ENCODE measurements at regions not wholly inside any gene's neighbourhood (a gene's known extent, or its start where the extent isn't known, plus 50 kb on each side); places are given as distances from the start of the nearest gene placed in this dataset.

- no peaks in the 10 kb centered on the region for H3K27me3 ChIP-seq (ENCODE audit: control insufficient read depth, insufficient read depth, low read length)
- no peak for DNase-seq
- no peaks in the 10 kb centered on the region for H3K36me3 ChIP-seq (ENCODE audit: control insufficient read depth, insufficient read depth, low read length)
- H3K9me3 ChIP-seq (ENCODE audit: control insufficient read depth, low read depth, low read length) = no peaks in the 10 kb centered on the region
- 72% methylated on average over 2 of the region's 3 CpGs for WGBS (ENCODE audit: insufficient coverage, low lambda C conversion rate)
- H3K4me1 ChIP-seq (ENCODE audit: control insufficient read depth, insufficient read depth, low read length) = no peaks in the 10 kb centered on the region
- no peak overlapping the region for H3K4me3 ChIP-seq (ENCODE audit: low read length)
- H3K27ac ChIP-seq (ENCODE audit: low read length) = no peak overlapping the region
Observed at GRCh38 chr5:19175776-19176570, 812.0 kb downstream of the CDH18 start.

GRCh38 chr5:19179571-19179970 lies 808.4 kb downstream of the CDH18 start:
- no peak for DNase-seq
- H3K4me1 ChIP-seq (ENCODE audit: control insufficient read depth, insufficient read depth, low read length) = no peaks in the 10 kb centered on the region
- WGBS (ENCODE audit: insufficient coverage, low lambda C conversion rate) = no CpG with 5 or more reads among the region's 1 CpG
- H3K36me3 ChIP-seq (ENCODE audit: control insufficient read depth, insufficient read depth, low read length) = no peaks in the 10 kb centered on the region
- no peak overlapping the region for H3K4me3 ChIP-seq (ENCODE audit: low read length)
- H3K27ac ChIP-seq (ENCODE audit: low read length) = no peak overlapping the region
- H3K9me3 ChIP-seq (ENCODE audit: control insufficient read depth, low read depth, low read length) = no peaks in the 10 kb centered on the region
- H3K27me3 ChIP-seq (ENCODE audit: control insufficient read depth, insufficient read depth, low read length) = no peaks in the 10 kb centered on the region

GRCh38 chr5:19189176-19189575 lies 798.8 kb downstream of the CDH18 start:
- no peaks in the 10 kb centered on the region for H3K27me3 ChIP-seq (ENCODE audit: control insufficient read depth, insufficient read depth, low read length)
- H3K9me3 ChIP-seq (ENCODE audit: control insufficient read depth, low read depth, low read length) = no peaks in the 10 kb centered on the region
- H3K36me3 ChIP-seq (ENCODE audit: control insufficient read depth, insufficient read depth, low read length) = no peaks in the 10 kb centered on the region
- H3K4me1 ChIP-seq (ENCODE audit: control insufficient read depth, insufficient read depth, low read length) = no peaks in the 10 kb centered on the region
- DNase-seq = no peak
- H3K27ac ChIP-seq (ENCODE audit: low read length) = no peak overlapping the region
- 63% methylated on average over 1 of the region's 2 CpGs for WGBS (ENCODE audit: insufficient coverage, low lambda C conversion rate)
- H3K4me3 ChIP-seq (ENCODE audit: low read length) = no peak overlapping the region

GRCh38 chr5:19193631-19194030 lies 794.4 kb downstream of the CDH18 start:
- Histone ChIP-seq H3K27me3 (ENCODE audit: control insufficient read depth, insufficient read depth, low read length) (no peaks in the 10 kb centered on the region), H3K9me3 (ENCODE audit: control insufficient read depth, low read depth, low read length) (no peaks in the 10 kb centered on the region), H3K4me3 (ENCODE audit: low read length) (no peak overlapping the region), H3K36me3 (ENCODE audit: control insufficient read depth, insufficient read depth, low read length) (no peaks in the 10 kb centered on the region), H3K4me1 (ENCODE audit: control insufficient read depth, insufficient read depth, low read length) (no peaks in the 10 kb centered on the region), H3K27ac (ENCODE audit: low read length) (no peak overlapping the region)
- WGBS (ENCODE audit: insufficient coverage, low lambda C conversion rate) = 100% methylated on average over 1 of the region's 2 CpGs
- DNase-seq = no peak

- no peak overlapping the region for H3K27ac ChIP-seq (ENCODE audit: low read length)
- H3K36me3 ChIP-seq (ENCODE audit: control insufficient read depth, insufficient read depth, low read length) = no peaks in the 10 kb centered on the region
- no peak for DNase-seq
- no peaks in the 10 kb centered on the region for H3K27me3 ChIP-seq (ENCODE audit: control insufficient read depth, insufficient read depth, low read length)
- H3K9me3 ChIP-seq (ENCODE audit: control insufficient read depth, low read depth, low read length) = no peaks in the 10 kb centered on the region
- no peaks in the 10 kb centered on the region for H3K4me1 ChIP-seq (ENCODE audit: control insufficient read depth, insufficient read depth, low read length)
- no peak overlapping the region for H3K4me3 ChIP-seq (ENCODE audit: low read length)
Observed at GRCh38 chr5:19196631-19197030, 791.4 kb downstream of the CDH18 start.

- no peak for DNase-seq
- H3K9me3 ChIP-seq (ENCODE audit: control insufficient read depth, low read depth, low read length) = no peaks in the 10 kb centered on the region
- no peaks in the 10 kb centered on the region for H3K4me1 ChIP-seq (ENCODE audit: control insufficient read depth, insufficient read depth, low read length)
- no peaks in the 10 kb centered on the region for H3K36me3 ChIP-seq (ENCODE audit: control insufficient read depth, insufficient read depth, low read length)
- WGBS (ENCODE audit: insufficient coverage, low lambda C conversion rate) = no CpG with 5 or more reads among the region's 6 CpGs
- no peaks in the 10 kb centered on the region for H3K27me3 ChIP-seq (ENCODE audit: control insufficient read depth, insufficient read depth, low read length)
- no peak overlapping the region for H3K27ac ChIP-seq (ENCODE audit: low read length)
- no peak overlapping the region for H3K4me3 ChIP-seq (ENCODE audit: low read length)
Observed at GRCh38 chr5:19200251-19200650, 787.7 kb downstream of the CDH18 start.

GRCh38 chr5:19208397-19208796 lies 779.6 kb downstream of the CDH18 start:
- H3K4me3 ChIP-seq (ENCODE audit: low read length) = no peak overlapping the region
- H3K27me3 ChIP-seq (ENCODE audit: control insufficient read depth, insufficient read depth, low read length) = no peaks in the 10 kb centered on the region
- H3K27ac ChIP-seq (ENCODE audit: low read length) = no peak overlapping the region
- DNase-seq = no peak
- H3K4me1 ChIP-seq (ENCODE audit: control insufficient read depth, insufficient read depth, low read length) = no peaks in the 10 kb centered on the region
- no CpG with 5 or more reads among the region's 4 CpGs for WGBS (ENCODE audit: insufficient coverage, low lambda C conversion rate)
- H3K9me3 ChIP-seq (ENCODE audit: control insufficient read depth, low read depth, low read length) = no peaks in the 10 kb centered on the region
- H3K36me3 ChIP-seq (ENCODE audit: control insufficient read depth, insufficient read depth, low read length) = no peaks in the 10 kb centered on the region

GRCh38 chr5:19210886-19211285 lies 777.1 kb downstream of the CDH18 start:
- DNase-seq = no peak
- 67% methylated on average over 1 of the region's 1 CpG for WGBS (ENCODE audit: insufficient coverage, low lambda C conversion rate)

GRCh38 chr5:19229179-19229835 lies 758.7 kb downstream of the CDH18 start:
- no peaks in the 10 kb centered on the region for H3K4me1 ChIP-seq (ENCODE audit: control insufficient read depth, insufficient read depth, low read length)
- H3K9me3 ChIP-seq (ENCODE audit: control insufficient read depth, low read depth, low read length) = no peaks in the 10 kb centered on the region
- no peak for DNase-seq
- no peaks in the 10 kb centered on the region for H3K36me3 ChIP-seq (ENCODE audit: control insufficient read depth, insufficient read depth, low read length)
- H3K4me3 ChIP-seq (ENCODE audit: low read length) = no peak overlapping the region
- WGBS (ENCODE audit: insufficient coverage, low lambda C conversion rate) = 88% methylated on average over 3 of the region's 3 CpGs
- no peak overlapping the region for H3K27ac ChIP-seq (ENCODE audit: low read length)
- no peaks in the 10 kb centered on the region for H3K27me3 ChIP-seq (ENCODE audit: control insufficient read depth, insufficient read depth, low read length)

More at GRCh38 chr5:19210886-19211285, 777.1 kb downstream of the CDH18 start:
- H3K27me3 ChIP-seq (ENCODE audit: control insufficient read depth, insufficient read depth, low read length) = no peaks in the 10 kb centered on the region
- no peaks in the 10 kb centered on the region for H3K9me3 ChIP-seq (ENCODE audit: control insufficient read depth, low read depth, low read length)
- H3K36me3 ChIP-seq (ENCODE audit: control insufficient read depth, insufficient read depth, low read length) = no peaks in the 10 kb centered on the region
- no peaks in the 10 kb centered on the region for H3K4me1 ChIP-seq (ENCODE audit: control insufficient read depth, insufficient read depth, low read length)
- H3K27ac ChIP-seq (ENCODE audit: low read length) = no peak overlapping the region
- no peak overlapping the region for H3K4me3 ChIP-seq (ENCODE audit: low read length)

GRCh38 chr5:19233573-19233972 lies 754.4 kb downstream of the CDH18 start:
- H3K27me3 ChIP-seq (ENCODE audit: control insufficient read depth, insufficient read depth, low read length) = no peaks in the 10 kb centered on the region
- H3K36me3 ChIP-seq (ENCODE audit: control insufficient read depth, insufficient read depth, low read length) = no peaks in the 10 kb centered on the region
- H3K9me3 ChIP-seq (ENCODE audit: control insufficient read depth, low read depth, low read length) = no peaks in the 10 kb centered on the region
- H3K4me3 ChIP-seq (ENCODE audit: low read length) = no peak overlapping the region
- no peaks in the 10 kb centered on the region for H3K4me1 ChIP-seq (ENCODE audit: control insufficient read depth, insufficient read depth, low read length)
- no peak overlapping the region for H3K27ac ChIP-seq (ENCODE audit: low read length)
- WGBS (ENCODE audit: insufficient coverage, low lambda C conversion rate) = no CpG with 5 or more reads among the region's 2 CpGs
- DNase-seq = no peak
